ENCODE measurements at regions not wholly inside any gene's neighbourhood (a gene's known extent, or its start where the extent isn't known, plus 50 kb on each side); places are given as distances from the start of the nearest gene placed in this dataset.

GRCh38 chr4:183821076-183821853 is 83.8 kb upstream of the STOX2 start:
- H3K9me3 Mint-ChIP-seq, result no peaks in the 10 kb centered on the region
- peaks cover 30% of the 10 kb centered on the region for H3K27me3 Mint-ChIP-seq
- DNase-seq (ENCODE audit: low spot score in 2 of 2) (no peak), ATAC-seq (replicated peaks; ENCODE audit: extremely low read depth, poor library complexity, severe bottlenecking) (no peak)
- H3K36me3 Mint-ChIP-seq (ENCODE audit: insufficient read depth), result no peaks in the 10 kb centered on the region
- no peak overlapping the region for H3K4me3 Mint-ChIP-seq
- no peak overlapping the region for H3K27ac Mint-ChIP-seq (ENCODE audit: low read depth)
- H3K4me1 Mint-ChIP-seq, result no peaks in the 10 kb centered on the region

- no peak overlapping the region for H3K4me3 Mint-ChIP-seq
- H3K27ac Mint-ChIP-seq (ENCODE audit: low read depth), result no peak overlapping the region
Measured at GRCh38 chr4:183823434-183823833, 81.7 kb upstream of the STOX2 start.

GRCh38 chr4:183825346-183825745 is 79.8 kb upstream of the STOX2 start:
- Mint-ChIP-seq H3K27me3 (peaks cover 27% of the 10 kb centered on the region), H3K4me3 (no peak overlapping the region), H3K27ac (ENCODE audit: low read depth) (no peak overlapping the region), H3K4me1 (no peaks in the 10 kb centered on the region), H3K9me3 (no peaks in the 10 kb centered on the region), H3K36me3 (ENCODE audit: insufficient read depth) (no peaks in the 10 kb centered on the region)
- no peak for DNase-seq (ENCODE audit: low spot score in 2 of 2)
- ATAC-seq (replicated peaks; ENCODE audit: extremely low read depth, poor library complexity, severe bottlenecking), result no peak

More at GRCh38 chr4:183823434-183823833, 81.7 kb upstream of the STOX2 start:
- DNase-seq (ENCODE audit: low spot score in 2 of 2) (no peak), ATAC-seq (replicated peaks; ENCODE audit: extremely low read depth, poor library complexity, severe bottlenecking) (no peak)
- no peaks in the 10 kb centered on the region for H3K4me1 Mint-ChIP-seq
- no peaks in the 10 kb centered on the region for H3K9me3 Mint-ChIP-seq
- peaks cover 27% of the 10 kb centered on the region for H3K27me3 Mint-ChIP-seq
- no peaks in the 10 kb centered on the region for H3K36me3 Mint-ChIP-seq (ENCODE audit: insufficient read depth)

DNA sequence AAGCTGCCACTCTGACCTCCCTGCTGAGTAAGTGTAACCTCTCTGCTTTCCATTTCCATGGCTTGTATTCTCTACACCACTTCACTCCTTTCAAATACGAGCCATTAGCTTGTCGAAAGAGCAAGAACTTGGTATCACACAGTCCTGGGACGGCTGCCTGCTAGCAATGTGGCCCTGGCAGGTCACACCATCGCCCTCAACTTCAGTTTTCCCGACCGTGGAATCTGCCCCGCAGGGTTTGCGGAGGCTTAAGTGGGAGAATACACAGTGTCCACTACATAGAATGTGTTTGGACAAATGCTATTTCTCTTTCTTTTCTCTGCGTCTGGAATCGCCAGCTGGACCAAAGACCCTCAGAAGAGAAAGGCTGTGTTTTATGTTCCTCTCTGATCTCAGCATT is 78.6 kb upstream of the STOX2 start:
- H3K4me1 Mint-ChIP-seq, result no peaks in the 10 kb centered on the region
- peaks cover 27% of the 10 kb centered on the region for H3K27me3 Mint-ChIP-seq
- DNase-seq (ENCODE audit: low spot score in 2 of 2) (no peak), ATAC-seq (replicated peaks; ENCODE audit: extremely low read depth, poor library complexity, severe bottlenecking) (no peak)
- no peaks in the 10 kb centered on the region for H3K9me3 Mint-ChIP-seq
- H3K36me3 Mint-ChIP-seq (ENCODE audit: insufficient read depth), result no peaks in the 10 kb centered on the region
- H3K27ac Mint-ChIP-seq (ENCODE audit: low read depth), result no peak overlapping the region
- no peak overlapping the region for H3K4me3 Mint-ChIP-seq

GRCh38 chr4:183828125-183828524 is 77.0 kb upstream of the STOX2 start:
- no peaks in the 10 kb centered on the region for H3K36me3 Mint-ChIP-seq (ENCODE audit: insufficient read depth)
- no peaks in the 10 kb centered on the region for H3K4me1 Mint-ChIP-seq
- DNase-seq (ENCODE audit: low spot score in 2 of 2) (no peak), ATAC-seq (replicated peaks; ENCODE audit: extremely low read depth, poor library complexity, severe bottlenecking) (no peak)
- H3K27me3 Mint-ChIP-seq, result peaks cover 18% of the 10 kb centered on the region
- H3K9me3 Mint-ChIP-seq, result no peaks in the 10 kb centered on the region
- no peak overlapping the region for H3K27ac Mint-ChIP-seq (ENCODE audit: low read depth)
- no peak overlapping the region for H3K4me3 Mint-ChIP-seq

GRCh38 chr4:183828839-183829238 is 76.3 kb upstream of the STOX2 start:
- DNase-seq (ENCODE audit: low spot score in 2 of 2), result no peak
- H3K27ac Mint-ChIP-seq (ENCODE audit: low read depth), result no peak overlapping the region
- no peak overlapping the region for H3K4me3 Mint-ChIP-seq
- H3K4me1 Mint-ChIP-seq, result no peaks in the 10 kb centered on the region
- H3K9me3 Mint-ChIP-seq, result no peaks in the 10 kb centered on the region
- no peaks in the 10 kb centered on the region for H3K36me3 Mint-ChIP-seq (ENCODE audit: insufficient read depth)
- peaks cover 11% of the 10 kb centered on the region for H3K27me3 Mint-ChIP-seq
- no peak for ATAC-seq (replicated peaks; ENCODE audit: extremely low read depth, poor library complexity, severe bottlenecking)

GRCh38 chr4:183830438-183830985 is 74.6 kb upstream of the STOX2 start:
- ATAC-seq (replicated peaks; ENCODE audit: extremely low read depth, poor library complexity, severe bottlenecking) (no peak), DNase-seq (ENCODE audit: low spot score in 2 of 2) (no peak)
- no peak overlapping the region for H3K27ac Mint-ChIP-seq (ENCODE audit: low read depth)
- H3K27me3 Mint-ChIP-seq, result peaks cover 1% of the 10 kb centered on the region
- H3K4me3 Mint-ChIP-seq, result no peak overlapping the region
- no peaks in the 10 kb centered on the region for H3K36me3 Mint-ChIP-seq (ENCODE audit: insufficient read depth)
- H3K9me3 Mint-ChIP-seq, result no peaks in the 10 kb centered on the region
- H3K4me1 Mint-ChIP-seq, result no peaks in the 10 kb centered on the region

- Mint-ChIP-seq H3K27ac (ENCODE audit: low read depth) (no peak overlapping the region), H3K4me1 (no peaks in the 10 kb centered on the region), H3K36me3 (ENCODE audit: insufficient read depth) (no peaks in the 10 kb centered on the region), H3K9me3 (no peaks in the 10 kb centered on the region), H3K4me3 (no peak overlapping the region), H3K27me3 (peaks cover 5% of the 10 kb centered on the region)
- ATAC-seq (replicated peaks; ENCODE audit: extremely low read depth, poor library complexity, severe bottlenecking) (no peak), DNase-seq (ENCODE audit: low spot score in 2 of 2) (no peak)
Measured at GRCh38 chr4:183831026-183831446, 74.1 kb upstream of the STOX2 start.

GRCh38 chr4:183831683-183832082 is 73.4 kb upstream of the STOX2 start:
- Mint-ChIP-seq H3K27me3 (peaks cover 12% of the 10 kb centered on the region), H3K36me3 (ENCODE audit: insufficient read depth) (no peaks in the 10 kb centered on the region), H3K9me3 (no peaks in the 10 kb centered on the region), H3K4me1 (no peaks in the 10 kb centered on the region), H3K27ac (ENCODE audit: low read depth) (peak overlapping the region; percentile 68), H3K4me3 (no peak overlapping the region)
- ATAC-seq (replicated peaks; ENCODE audit: extremely low read depth, poor library complexity, severe bottlenecking), result no peak
- no peak for DNase-seq (ENCODE audit: low spot score in 2 of 2)

DNA sequence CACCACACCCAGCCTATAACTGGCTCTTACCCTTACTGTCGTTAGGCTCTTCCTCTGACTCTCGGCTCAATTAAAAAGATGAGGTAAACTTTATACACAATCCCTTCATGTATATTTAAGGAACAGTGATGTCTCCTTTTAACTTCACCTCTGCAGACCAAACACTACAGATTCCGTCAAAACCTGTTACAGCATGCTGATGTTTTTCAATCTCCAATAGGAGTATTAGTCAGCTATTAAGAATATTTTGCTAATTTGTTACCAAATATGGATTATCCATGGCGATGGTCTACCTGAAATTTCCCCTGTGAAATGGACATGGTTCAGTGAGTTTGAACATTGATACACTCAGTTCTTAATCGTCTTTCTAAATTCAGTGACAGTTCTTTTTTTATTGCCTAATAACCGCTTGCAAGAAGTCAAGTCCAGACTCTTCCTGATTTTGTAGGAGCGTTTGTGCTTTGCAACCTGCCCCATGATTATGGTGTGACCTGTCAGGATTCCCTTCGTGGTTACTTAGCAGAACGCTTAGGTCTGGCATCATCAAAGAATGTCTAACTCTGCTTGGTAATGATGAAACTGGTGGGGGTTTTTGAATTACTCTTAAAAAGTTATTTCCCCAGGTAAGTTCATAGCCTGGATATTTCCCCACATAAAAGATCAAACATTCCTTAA is 72.2 kb upstream of the STOX2 start:
- ATAC-seq (replicated peaks; ENCODE audit: extremely low read depth, poor library complexity, severe bottlenecking) (no peak), DNase-seq (ENCODE audit: low spot score in 2 of 2) (no peak)
- Mint-ChIP-seq H3K27me3 (peaks cover 18% of the 10 kb centered on the region), H3K36me3 (ENCODE audit: insufficient read depth) (no peaks in the 10 kb centered on the region), H3K9me3 (no peaks in the 10 kb centered on the region), H3K27ac (ENCODE audit: low read depth) (no peak overlapping the region), H3K4me1 (no peaks in the 10 kb centered on the region), H3K4me3 (no peak overlapping the region)

DNA sequence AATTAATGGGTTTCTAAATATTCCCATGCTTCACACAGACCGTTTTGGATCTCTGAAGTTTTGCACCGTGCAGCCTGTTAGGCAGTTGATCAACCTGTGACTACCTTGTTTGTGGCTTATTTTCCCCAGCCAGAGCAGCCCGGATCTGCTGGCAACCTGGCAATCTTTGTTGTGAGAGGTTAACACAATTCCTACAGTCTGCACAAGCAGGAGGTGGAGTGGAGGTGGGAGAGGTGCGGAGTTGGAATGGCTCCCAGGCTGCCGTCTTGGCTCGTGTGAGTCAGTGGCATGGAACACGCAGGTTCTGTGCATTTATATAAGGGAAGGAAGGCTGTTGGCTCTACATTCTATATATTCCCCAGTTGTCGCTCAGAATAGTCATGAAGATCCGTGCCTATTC is 70.9 kb upstream of the STOX2 start:
- no peaks in the 10 kb centered on the region for H3K9me3 Mint-ChIP-seq
- DNase-seq (ENCODE audit: low spot score in 2 of 2) (no peak), ATAC-seq (replicated peaks; ENCODE audit: extremely low read depth, poor library complexity, severe bottlenecking) (no peak)
- no peaks in the 10 kb centered on the region for H3K36me3 Mint-ChIP-seq (ENCODE audit: insufficient read depth)
- H3K27ac Mint-ChIP-seq (ENCODE audit: low read depth), result no peak overlapping the region
- H3K4me1 Mint-ChIP-seq, result no peaks in the 10 kb centered on the region
- H3K4me3 Mint-ChIP-seq, result no peak overlapping the region
- peaks cover 27% of the 10 kb centered on the region for H3K27me3 Mint-ChIP-seq

- ATAC-seq (replicated peaks; ENCODE audit: extremely low read depth, poor library complexity, severe bottlenecking) (no peak), DNase-seq (ENCODE audit: low spot score in 2 of 2) (no peak)
- Mint-ChIP-seq H3K36me3 (ENCODE audit: insufficient read depth) (no peaks in the 10 kb centered on the region), H3K27ac (ENCODE audit: low read depth) (no peak overlapping the region), H3K4me3 (no peak overlapping the region), H3K4me1 (no peaks in the 10 kb centered on the region), H3K9me3 (no peaks in the 10 kb centered on the region), H3K27me3 (peaks cover 40% of the 10 kb centered on the region)
Measured at GRCh38 chr4:183837222-183837621, 67.9 kb upstream of the STOX2 start.

All from central memory CD8-positive, alpha-beta T cell (primary cell).